ENCODE measurements at regions not wholly inside any gene's neighbourhood (a gene's known extent, or its start where the extent isn't known, plus 50 kb on each side); places are given as distances from the start of the nearest gene placed in this dataset.

DNA sequence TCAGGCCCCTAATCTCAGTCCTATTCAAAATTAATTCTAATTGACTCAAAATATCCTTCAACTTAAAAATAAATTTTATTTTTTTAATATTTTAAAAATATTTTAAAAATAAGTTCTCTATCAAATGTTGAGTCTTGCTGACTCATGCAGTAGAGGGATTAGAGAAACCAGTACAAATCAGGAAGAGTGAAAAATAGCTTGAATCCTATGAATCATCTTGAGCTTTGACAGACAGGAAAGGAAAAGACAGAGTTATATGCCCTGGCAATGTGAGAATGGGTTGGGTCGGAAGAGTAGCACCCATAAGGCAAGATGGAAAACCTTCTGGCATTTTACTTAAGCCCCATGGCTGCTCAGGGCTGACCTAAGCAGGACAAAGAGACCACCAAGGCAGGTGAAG lies 346.6 kb upstream of the RUNX1 start:
- no peaks in the 10 kb centered on the region for H3K27me3 ChIP-seq (ENCODE audit: low read length)
- H2AFZ ChIP-seq (ENCODE audit: low read length) = no peak overlapping the region
- no peaks in the 10 kb centered on the region for H4K20me1 ChIP-seq (ENCODE audit: insufficient read depth, low read depth, low read length)
- H3K4me3 ChIP-seq (ENCODE audit: low read length) = no peak overlapping the region
- H3K27ac ChIP-seq (ENCODE audit: low read length) = no peak overlapping the region
- H3K9me3 ChIP-seq (ENCODE audit: low read length) = no peaks in the 10 kb centered on the region
- H3K36me3 ChIP-seq (ENCODE audit: insufficient read depth, low read length) = no peaks in the 10 kb centered on the region
- H3K79me2 ChIP-seq (ENCODE audit: low read length) = no peaks in the 10 kb centered on the region
- DNase-seq = no peak
- H3K4me1 ChIP-seq (ENCODE audit: low read length) = peaks cover 7% of the 10 kb centered on the region
- no peak overlapping the region for H3K9ac ChIP-seq (ENCODE audit: low read length)
- no peaks in the 10 kb centered on the region for H3K9me2 ChIP-seq (replicated peaks; ENCODE audit: insufficient read depth, low read length)
- H3K4me2 ChIP-seq (ENCODE audit: low read depth, low read length, poor library complexity, severe bottlenecking) = no peak overlapping the region

DNA sequence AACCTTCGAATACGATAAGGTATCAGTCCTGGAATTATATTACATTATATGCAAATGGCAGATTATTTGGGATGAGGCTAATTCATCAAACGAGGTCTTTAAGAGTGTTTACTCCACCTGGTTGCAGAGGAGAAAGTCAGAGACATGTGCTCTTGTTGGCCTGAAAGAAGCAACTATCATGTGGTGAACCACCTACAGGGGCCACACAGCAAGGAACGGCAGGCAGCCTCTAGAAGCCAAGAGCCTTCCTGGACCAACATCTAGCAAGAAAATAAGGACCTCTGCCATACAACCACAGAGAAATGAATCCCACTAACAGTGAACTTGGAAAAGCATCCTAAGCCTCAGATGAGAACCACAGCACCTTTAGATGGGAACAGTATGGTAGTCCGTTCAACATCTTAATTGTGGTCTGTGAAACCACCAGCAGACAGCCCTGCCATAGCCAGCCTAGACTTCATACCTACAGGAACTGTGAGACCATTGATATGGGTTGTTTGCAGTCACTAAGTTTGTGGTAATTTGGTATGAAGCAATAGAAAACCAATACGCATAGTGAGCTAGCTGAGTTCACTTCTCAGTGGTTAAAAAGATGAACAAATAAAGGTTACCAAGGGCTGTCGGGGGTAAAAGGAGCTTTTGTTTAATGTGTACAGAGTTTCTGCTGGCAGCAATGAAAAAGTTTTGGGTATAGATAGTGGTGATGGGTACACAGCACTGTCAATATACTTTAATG lies 345.7 kb upstream of the RUNX1 start:
- no peaks in the 10 kb centered on the region for H3K9me3 ChIP-seq (ENCODE audit: low read length)
- no peak for DNase-seq
- no peaks in the 10 kb centered on the region for H3K36me3 ChIP-seq (ENCODE audit: insufficient read depth, low read length)
- H3K4me1 ChIP-seq (ENCODE audit: low read length) = peaks cover 2% of the 10 kb centered on the region
- H3K27me3 ChIP-seq (ENCODE audit: low read length) = no peaks in the 10 kb centered on the region
- H3K4me2 ChIP-seq (ENCODE audit: low read depth, low read length, poor library complexity, severe bottlenecking) = no peak overlapping the region
- H3K27ac ChIP-seq (ENCODE audit: low read length) = no peak overlapping the region
- no peak overlapping the region for H3K4me3 ChIP-seq (ENCODE audit: low read length)
- H2AFZ ChIP-seq (ENCODE audit: low read length) = no peak overlapping the region
- H3K9me2 ChIP-seq (replicated peaks; ENCODE audit: insufficient read depth, low read length) = no peaks in the 10 kb centered on the region
- no peaks in the 10 kb centered on the region for H4K20me1 ChIP-seq (ENCODE audit: insufficient read depth, low read depth, low read length)
- H3K79me2 ChIP-seq (ENCODE audit: low read length) = no peaks in the 10 kb centered on the region
- no peak overlapping the region for H3K9ac ChIP-seq (ENCODE audit: low read length)

DNA sequence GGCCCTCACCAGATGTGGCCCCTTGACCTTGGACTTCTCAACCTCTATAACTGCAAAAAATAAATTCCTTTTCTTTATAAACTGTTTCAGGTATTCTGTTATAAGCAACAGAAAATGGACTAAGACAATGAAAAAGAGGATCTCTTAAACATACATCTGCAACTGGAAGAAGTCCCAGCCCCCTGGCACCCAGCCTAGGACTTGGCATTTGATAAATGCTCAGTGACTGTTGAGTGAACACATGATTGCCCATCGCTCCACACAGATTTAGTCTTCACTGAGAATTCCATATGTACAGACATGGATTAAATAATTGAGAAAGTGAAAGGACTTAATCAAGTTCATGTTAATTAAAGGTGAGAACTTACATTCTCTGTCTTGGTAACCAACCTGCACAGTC lies 344.9 kb upstream of the RUNX1 start:
- H4K20me1 ChIP-seq (ENCODE audit: insufficient read depth, low read depth, low read length) = no peaks in the 10 kb centered on the region
- no peaks in the 10 kb centered on the region for H3K36me3 ChIP-seq (ENCODE audit: insufficient read depth, low read length)
- H3K9me3 ChIP-seq (ENCODE audit: low read length) = no peaks in the 10 kb centered on the region
- H3K4me3 ChIP-seq (ENCODE audit: low read length) = no peak overlapping the region
- H3K9ac ChIP-seq (ENCODE audit: low read length) = no peak overlapping the region
- no peaks in the 10 kb centered on the region for H3K4me1 ChIP-seq (ENCODE audit: low read length)
- no peaks in the 10 kb centered on the region for H3K27me3 ChIP-seq (ENCODE audit: low read length)
- no peak overlapping the region for H3K27ac ChIP-seq (ENCODE audit: low read length)
- H2AFZ ChIP-seq (ENCODE audit: low read length) = no peak overlapping the region
- H3K79me2 ChIP-seq (ENCODE audit: low read length) = no peaks in the 10 kb centered on the region
- no peaks in the 10 kb centered on the region for H3K9me2 ChIP-seq (replicated peaks; ENCODE audit: insufficient read depth, low read length)
- no peak overlapping the region for H3K4me2 ChIP-seq (ENCODE audit: low read depth, low read length, poor library complexity, severe bottlenecking)
- no peak for DNase-seq

DNA sequence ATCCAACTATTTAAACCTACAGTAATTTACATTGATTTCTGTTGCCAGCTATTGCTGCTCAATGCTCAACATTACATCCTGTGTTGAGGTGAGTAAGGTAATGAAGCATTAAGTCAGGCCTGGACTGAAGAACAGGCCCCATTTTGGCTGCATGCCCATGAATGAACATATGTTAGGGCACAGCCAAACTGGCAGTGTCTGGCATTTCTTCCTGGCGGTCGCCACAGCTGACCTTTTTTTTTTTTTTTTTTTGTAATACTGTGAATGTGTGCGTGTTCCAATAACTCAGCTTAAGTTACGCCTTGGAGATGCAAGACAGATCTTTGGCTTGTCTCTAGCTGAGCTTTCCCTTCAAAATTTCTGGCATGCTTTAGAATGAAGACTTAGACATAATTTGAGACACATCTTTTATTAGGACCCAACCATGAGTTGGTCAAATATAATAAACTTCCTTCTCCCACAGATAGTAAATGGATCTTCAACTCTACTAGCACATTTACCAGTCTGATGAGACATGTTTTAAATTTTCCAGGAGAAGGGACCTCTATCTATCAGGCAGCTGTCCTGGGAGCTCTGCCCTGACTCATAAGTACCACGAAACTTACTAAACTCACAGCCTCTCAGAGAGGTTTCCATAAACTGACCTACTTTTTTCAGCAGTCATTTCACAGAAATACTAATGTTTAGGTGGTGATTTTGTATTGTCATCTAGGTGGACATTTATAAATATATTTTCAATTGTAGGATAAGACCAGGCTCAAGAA lies 341.1 kb upstream of the RUNX1 start:
- no peaks in the 10 kb centered on the region for H3K36me3 ChIP-seq (ENCODE audit: insufficient read depth, low read length)
- no peak overlapping the region for H3K27ac ChIP-seq (ENCODE audit: low read length)
- H4K20me1 ChIP-seq (ENCODE audit: insufficient read depth, low read depth, low read length) = no peaks in the 10 kb centered on the region
- H3K4me2 ChIP-seq (ENCODE audit: low read depth, low read length, poor library complexity, severe bottlenecking) = no peak overlapping the region
- no peak for DNase-seq
- no peaks in the 10 kb centered on the region for H3K9me3 ChIP-seq (ENCODE audit: low read length)
- H3K4me3 ChIP-seq (ENCODE audit: low read length) = no peak overlapping the region
- no peak overlapping the region for H3K9ac ChIP-seq (ENCODE audit: low read length)
- H3K79me2 ChIP-seq (ENCODE audit: low read length) = no peaks in the 10 kb centered on the region
- H3K9me2 ChIP-seq (replicated peaks; ENCODE audit: insufficient read depth, low read length) = no peaks in the 10 kb centered on the region
- no peaks in the 10 kb centered on the region for H3K27me3 ChIP-seq (ENCODE audit: low read length)
- H2AFZ ChIP-seq (ENCODE audit: low read length) = no peak overlapping the region
- no peaks in the 10 kb centered on the region for H3K4me1 ChIP-seq (ENCODE audit: low read length)

DNA sequence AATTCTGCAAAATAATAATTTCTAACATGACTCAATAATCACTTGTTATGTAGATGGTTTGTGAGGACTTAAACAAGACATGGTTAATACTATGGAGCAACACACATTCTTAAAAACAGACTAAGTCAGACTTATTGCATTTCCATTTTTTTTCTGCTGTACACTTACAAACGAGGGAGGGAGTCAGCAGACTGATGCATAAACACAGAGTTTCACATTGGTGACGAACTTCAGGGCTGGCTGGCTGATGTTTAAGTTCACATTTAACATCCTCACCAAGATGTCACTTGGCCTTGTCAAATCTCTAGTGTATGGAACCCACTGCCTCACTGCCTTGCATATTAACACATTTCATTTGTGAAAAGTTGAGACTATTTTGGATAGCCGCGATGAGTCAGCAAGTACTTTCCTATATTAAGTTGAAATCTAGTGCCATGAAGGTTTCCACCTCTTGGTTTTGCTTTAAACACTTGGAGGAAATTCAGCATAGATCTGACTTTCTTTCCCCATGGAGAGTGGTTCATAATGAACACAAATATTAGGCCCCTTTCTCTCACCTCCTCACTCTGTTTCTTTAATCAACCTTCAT lies 337.5 kb upstream of the RUNX1 start:
- no peaks in the 10 kb centered on the region for H3K4me1 ChIP-seq (ENCODE audit: low read length)
- H3K9me2 ChIP-seq (replicated peaks; ENCODE audit: insufficient read depth, low read length) = no peaks in the 10 kb centered on the region
- no peak overlapping the region for H3K4me3 ChIP-seq (ENCODE audit: low read length)
- no peaks in the 10 kb centered on the region for H3K9me3 ChIP-seq (ENCODE audit: low read length)
- no peaks in the 10 kb centered on the region for H3K79me2 ChIP-seq (ENCODE audit: low read length)
- no peak overlapping the region for H2AFZ ChIP-seq (ENCODE audit: low read length)
- H3K9ac ChIP-seq (ENCODE audit: low read length) = no peak overlapping the region
- H3K27me3 ChIP-seq (ENCODE audit: low read length) = no peaks in the 10 kb centered on the region
- no peak for DNase-seq
- H4K20me1 ChIP-seq (ENCODE audit: insufficient read depth, low read depth, low read length) = no peaks in the 10 kb centered on the region
- H3K36me3 ChIP-seq (ENCODE audit: insufficient read depth, low read length) = no peaks in the 10 kb centered on the region
- no peak overlapping the region for H3K27ac ChIP-seq (ENCODE audit: low read length)
- no peak overlapping the region for H3K4me2 ChIP-seq (ENCODE audit: low read depth, low read length, poor library complexity, severe bottlenecking)

DNA sequence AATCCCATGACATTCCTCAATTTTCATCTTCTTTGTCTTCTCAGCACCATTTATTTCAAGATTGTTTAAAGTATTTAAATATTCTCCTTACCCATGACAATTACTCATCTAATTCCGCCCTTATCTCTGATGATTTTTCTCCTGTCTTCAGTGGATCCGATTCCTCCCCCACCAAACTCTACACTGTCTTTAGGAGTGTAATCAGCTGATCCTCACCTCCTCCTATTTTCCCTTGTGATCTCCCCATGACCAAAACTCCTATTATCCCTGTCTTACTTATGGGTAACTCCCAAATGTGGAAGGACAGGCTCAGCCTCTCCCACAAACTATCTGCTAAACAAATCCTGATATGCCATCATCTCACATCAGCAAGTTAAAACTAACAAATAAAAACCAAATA lies 335.3 kb upstream of the RUNX1 start:
- H3K79me2 ChIP-seq (ENCODE audit: low read length) = no peaks in the 10 kb centered on the region
- H3K4me2 ChIP-seq (ENCODE audit: low read depth, low read length, poor library complexity, severe bottlenecking) = no peak overlapping the region
- H3K4me1 ChIP-seq (ENCODE audit: low read length) = no peaks in the 10 kb centered on the region
- no peak overlapping the region for H3K9ac ChIP-seq (ENCODE audit: low read length)
- H3K4me3 ChIP-seq (ENCODE audit: low read length) = no peak overlapping the region
- H3K9me3 ChIP-seq (ENCODE audit: low read length) = no peaks in the 10 kb centered on the region
- H2AFZ ChIP-seq (ENCODE audit: low read length) = no peak overlapping the region
- no peak overlapping the region for H3K27ac ChIP-seq (ENCODE audit: low read length)
- H3K27me3 ChIP-seq (ENCODE audit: low read length) = no peaks in the 10 kb centered on the region
- H4K20me1 ChIP-seq (ENCODE audit: insufficient read depth, low read depth, low read length) = no peaks in the 10 kb centered on the region
- no peaks in the 10 kb centered on the region for H3K36me3 ChIP-seq (ENCODE audit: insufficient read depth, low read length)
- no peaks in the 10 kb centered on the region for H3K9me2 ChIP-seq (replicated peaks; ENCODE audit: insufficient read depth, low read length)
- DNase-seq = no peak

DNA sequence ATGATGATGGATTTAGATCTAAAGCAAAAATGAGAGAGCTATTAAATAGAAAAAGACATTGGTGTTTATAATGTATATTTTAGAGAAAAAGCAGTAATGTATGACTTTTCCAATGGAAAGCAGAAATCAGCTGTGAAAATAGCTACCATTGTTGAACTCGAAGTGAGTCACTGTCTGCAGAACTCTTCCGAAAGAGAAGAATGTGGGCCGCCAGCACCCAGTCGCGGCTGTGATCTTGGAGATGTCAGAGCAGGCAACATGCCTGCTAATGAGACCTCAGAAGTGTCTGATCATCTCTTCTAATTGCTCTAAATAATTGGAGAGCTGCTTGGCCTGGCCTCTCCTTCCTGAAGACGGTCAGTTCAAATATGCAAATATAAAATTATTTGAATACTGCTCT lies 333.6 kb upstream of the RUNX1 start:
- Histone ChIP-seq H4K20me1 (ENCODE audit: insufficient read depth, low read depth, low read length) (no peaks in the 10 kb centered on the region), H3K9ac (ENCODE audit: low read length) (no peak overlapping the region), H3K9me3 (ENCODE audit: low read length) (no peaks in the 10 kb centered on the region), H3K4me3 (ENCODE audit: low read length) (no peak overlapping the region), H3K36me3 (ENCODE audit: insufficient read depth, low read length) (no peaks in the 10 kb centered on the region), H3K4me2 (ENCODE audit: low read depth, low read length, poor library complexity, severe bottlenecking) (no peak overlapping the region), H3K79me2 (ENCODE audit: low read length) (no peaks in the 10 kb centered on the region), H3K9me2 (replicated peaks; ENCODE audit: insufficient read depth, low read length) (no peaks in the 10 kb centered on the region), H2AFZ (ENCODE audit: low read length) (no peak overlapping the region), H3K4me1 (ENCODE audit: low read length) (no peaks in the 10 kb centered on the region), H3K27ac (ENCODE audit: low read length) (no peak overlapping the region), H3K27me3 (ENCODE audit: low read length) (no peaks in the 10 kb centered on the region)
- DNase-seq = no peak

- Histone ChIP-seq H2AFZ (ENCODE audit: low read length) (no peak overlapping the region), H3K27me3 (ENCODE audit: low read length) (no peaks in the 10 kb centered on the region), H3K4me2 (ENCODE audit: low read depth, low read length, poor library complexity, severe bottlenecking) (no peak overlapping the region), H3K9me2 (replicated peaks; ENCODE audit: insufficient read depth, low read length) (no peaks in the 10 kb centered on the region), H3K4me1 (ENCODE audit: low read length) (no peaks in the 10 kb centered on the region), H3K79me2 (ENCODE audit: low read length) (no peaks in the 10 kb centered on the region), H3K4me3 (ENCODE audit: low read length) (no peak overlapping the region), H4K20me1 (ENCODE audit: insufficient read depth, low read depth, low read length) (no peaks in the 10 kb centered on the region), H3K36me3 (ENCODE audit: insufficient read depth, low read length) (no peaks in the 10 kb centered on the region), H3K9me3 (ENCODE audit: low read length) (no peaks in the 10 kb centered on the region), H3K27ac (ENCODE audit: low read length) (no peak overlapping the region), H3K9ac (ENCODE audit: low read length) (no peak overlapping the region)
- no peak for DNase-seq
These were observed 332.7 kb upstream of the RUNX1 start for GRCh38 chr21:35381743-35382310.
